SK-N-SH (cell line): ENCODE measurements at regions not wholly inside any gene's neighbourhood (a gene's known extent, or its start where the extent isn't known, plus 50 kb on each side); places are given as distances from the start of the nearest gene placed in this dataset.

ENCODE experiments used
- CTCF ChIA-PET: fragments of 300-600, 350-600 bp; formaldehyde crosslinking; extraction: SDS; loops from one replicate; lab custom pipeline; 2021; lab: Yijun Ruan, JAX
- POLR2A ChIA-PET: fragments of 350-600 bp; sonication (Branson Sonifier 250); formaldehyde crosslinking; extraction: SDS; loops from one replicate; lab custom pipeline; 2020; ENCODE audit warnings: antibody characterized with exemption, inconsistent platforms; lab: Yijun Ruan, JAX
- DNase-seq: peaks from one replicate; pipeline ENCODE4 v3.0.0; 2012
- H2AFZ ChIP-seq: fragments of 200-600 bp; sonication (generic); 2 replicates; pipeline ENCODE4 v1.8.1; 2016; ENCODE audit warnings: antibody characterized with exemption, mild to moderate bottlenecking, low read depth
- H3F3A ChIP-seq: fragments of 200-600 bp; sonication (generic); replicated peaks from 2 replicates; pipeline ENCODE3; 2016; ENCODE audit warnings: antibody characterized with exemption, mild to moderate bottlenecking; ENCODE audit not compliant: insufficient read depth
- H3K27ac ChIP-seq, 2 experiments: fragments of 200-500 bp in 1 of 2; fragments of 200-600 bp in 1 of 2; sonication (Bioruptor generic) in 1 of 2; sonication (generic), shearing (Covaris generic) in 1 of 2; 2 replicates each; pipeline versions ENCODE4 v1.5.1 to v1.6.1; 2014 to 2016; ENCODE audit warnings: low read depth in 2 of 2, inconsistent platforms in 1 of 2, low read length in 1 of 2, mild to moderate bottlenecking in 1 of 2, mixed read lengths in 1 of 2
- H3K27me3 ChIP-seq: fragments of 200-600 bp; sonication (generic), shearing (Covaris generic); 2 replicates; pipeline ENCODE4 v1.6.1; 2016; ENCODE audit warnings: mixed run types; ENCODE audit not compliant: insufficient read depth
- H3K36me3 ChIP-seq, 2 experiments: fragments of 200-500 bp in 1 of 2; fragments of 200-600 bp in 1 of 2; sonication (Bioruptor generic) in 1 of 2; sonication (generic) in 1 of 2; replicated peaks in 1 of 2; 2 replicates each; pipeline versions ENCODE3 to v1.5.1; 2014 to 2016; ENCODE audit warnings: low read length in 1 of 2, mild to moderate bottlenecking in 1 of 2; ENCODE audit not compliant: insufficient read depth in 2 of 2, control insufficient read depth in 1 of 2
- H3K4me1 ChIP-seq, 2 experiments: fragments of 200-500 bp in 1 of 2; fragments of 200-600 bp in 1 of 2; sonication (Bioruptor generic) in 1 of 2; sonication (generic), shearing (Covaris generic) in 1 of 2; 2 replicates each; pipeline versions ENCODE4 v1.5.1 to v1.6.1; 2014 to 2016; ENCODE audit warnings: low read depth in 1 of 2, low read length in 1 of 2, mixed run types in 1 of 2; ENCODE audit not compliant: insufficient read depth in 2 of 2, control insufficient read depth in 1 of 2
- H3K4me2 ChIP-seq: fragments of 200-600 bp; sonication (generic), shearing (Covaris generic); 2 replicates; pipeline ENCODE4 v1.6.1; 2017; ENCODE audit warnings: mixed run types
- H3K4me3 ChIP-seq, 2 experiments: fragments of 200-500 bp in 1 of 2; fragments of 200-600 bp in 1 of 2; sonication (Bioruptor generic) in 1 of 2; sonication (generic), shearing (Covaris generic) in 1 of 2; 2 replicates each; pipeline versions ENCODE4 v1.5.1 to v1.8.1; 2014 to 2016; ENCODE audit warnings: low read depth in 2 of 2, inconsistent platforms in 1 of 2, low read length in 1 of 2, mild to moderate bottlenecking in 1 of 2, mixed read lengths in 1 of 2, moderate library complexity in 1 of 2
- H3K79me2 ChIP-seq: fragments of 200-600 bp; sonication (generic); 2 replicates; pipeline ENCODE4 v1.8.1; 2017; ENCODE audit warnings: mild to moderate bottlenecking; ENCODE audit not compliant: insufficient read depth
- H3K9ac ChIP-seq: fragments of 200-600 bp; sonication (generic); 2 replicates; pipeline ENCODE4 v1.6.1; 2017; ENCODE audit warnings: mixed run types
- H3K9me2 ChIP-seq: fragments of 200-600 bp; sonication (generic); 2 replicates; pipeline ENCODE4 v1.6.1; 2017; ENCODE audit warnings: mixed run types
- H3K9me3 ChIP-seq: fragments of 200-600 bp; sonication (generic); 2 replicates; pipeline ENCODE4 v1.6.1; 2017; ENCODE audit warnings: mixed run types, mild to moderate bottlenecking, moderate library complexity
- H4K20me1 ChIP-seq: fragments of 200-600 bp; sonication (generic); 2 replicates; pipeline ENCODE4 v1.6.1; 2017; ENCODE audit warnings: mild to moderate bottlenecking, mixed run types; ENCODE audit not compliant: insufficient read depth
- CHD2 ChIP-seq: fragments of 150-350 bp; IDR thresholded peaks from 2 replicates; pipeline ENCODE4 v1.6.1; 2018; ENCODE audit warnings: low read length; ENCODE audit not compliant: partially characterized antibody
- CTCF ChIP-seq: fragments of 200-600 bp; sonication (generic); IDR thresholded peaks from 2 replicates; pipeline ENCODE4 v1.6.1; 2017; ENCODE audit warnings: antibody characterized with exemption, mild to moderate bottlenecking, moderate library complexity
- ELF1 ChIP-seq: IDR thresholded peaks from 2 replicates; pipeline ENCODE4 v1.4.0; 2012
- EP300 ChIP-seq, 2 experiments: IDR thresholded peaks; 2 replicates each; pipeline versions ENCODE4 v1.4.0 to v1.6.1; 2012; ENCODE audit warnings: borderline replicate concordance in 1 of 2, low read depth in 1 of 2, low read length in 1 of 2
- EZH2phosphoT487 ChIP-seq: fragments of 200-600 bp; sonication (generic); IDR thresholded peaks from 2 replicates; pipeline ENCODE4 v1.6.1; 2017; ENCODE audit warnings: low read depth, mixed run types, mild to moderate bottlenecking, antibody characterized with exemption, moderate library complexity, borderline replicate concordance
- FOSL2 ChIP-seq: IDR thresholded peaks from 2 replicates; pipeline ENCODE4 v1.4.0; 2012; ENCODE audit warnings: low read depth, mild to moderate bottlenecking, moderate library complexity, borderline replicate concordance
- FOXJ3 ChIP-seq: sonication (generic); formaldehyde crosslinking; IDR thresholded peaks from 2 replicates; pipeline ENCODE4 v1.5.1; 2020; ENCODE audit warnings: mild to moderate bottlenecking, missing genetic modification reagents
- FOXM1 ChIP-seq: IDR thresholded peaks from 2 replicates; pipeline ENCODE4 v1.4.0; 2012; ENCODE audit warnings: low read depth, mild to moderate bottlenecking
- GATA2 ChIP-seq: sonication (generic); formaldehyde crosslinking; IDR thresholded peaks from 2 replicates; pipeline ENCODE4 v1.5.0; 2020; ENCODE audit warnings: mild to moderate bottlenecking, missing genetic modification reagents
- MEF2A ChIP-seq: IDR thresholded peaks from 2 replicates; pipeline ENCODE4 v1.4.0; 2012; ENCODE audit warnings: low read depth, borderline replicate concordance
- NFIC ChIP-seq: IDR thresholded peaks from 2 replicates; pipeline ENCODE4 v1.4.0; 2012; ENCODE audit warnings: borderline replicate concordance
- RCOR1 ChIP-seq: fragments of 150-350 bp; IDR thresholded peaks from 2 replicates; pipeline ENCODE4 v1.6.1; 2017; ENCODE audit warnings: antibody characterized with exemption, low read length
- RFX5 ChIP-seq: IDR thresholded peaks from 2 replicates; pipeline ENCODE4 v1.6.1; 2012; ENCODE audit warnings: mild to moderate bottlenecking, improper control_type of control experiment, low read length
- RXRA ChIP-seq: IDR thresholded peaks from 2 replicates; pipeline ENCODE4 v1.4.0; 2012; ENCODE audit warnings: low read depth, mild to moderate bottlenecking, borderline replicate concordance
- SIN3A ChIP-seq: IDR thresholded peaks from 2 replicates; pipeline ENCODE4 v1.6.1; 2012; ENCODE audit warnings: low read depth, mild to moderate bottlenecking, low read length, moderate library complexity, borderline replicate concordance
- SMC3 ChIP-seq: IDR thresholded peaks from 2 replicates; pipeline ENCODE4 v1.6.1; 2012; ENCODE audit warnings: low read depth, low read length, improper control_type of control experiment
- TAF1 ChIP-seq: IDR thresholded peaks from 2 replicates; pipeline ENCODE4 v1.6.1; 2012; ENCODE audit warnings: low read depth, mild to moderate bottlenecking, low read length, moderate library complexity, borderline replicate concordance
- TCF12 ChIP-seq: IDR thresholded peaks from 2 replicates; pipeline ENCODE4 v1.4.0; 2012
- USF1 ChIP-seq: IDR thresholded peaks from 2 replicates; pipeline ENCODE4 v1.4.0; 2012; ENCODE audit warnings: low read depth, borderline replicate concordance
- YY1 ChIP-seq: IDR thresholded peaks from 2 replicates; pipeline ENCODE4 v1.4.0; 2012; ENCODE audit warnings: low read depth, mild to moderate bottlenecking
- ZBTB33 ChIP-seq: IDR thresholded peaks from 2 replicates; pipeline ENCODE4 v1.4.0; 2012; ENCODE audit warnings: low read depth, borderline replicate concordance
- WGBS: methylation state at CpG from one replicate; pipeline ENCODE4 v1.1.6; 2017; ENCODE audit warnings: low lambda C conversion rate; 5-methylcytosine and 5-hydroxymethylcytosine counted together
- TF ChIP-seq, protein P1 (sequence below): IDR thresholded peaks from 2 replicates; pipeline ENCODE4; 2012
- TF ChIP-seq, protein P2 (sequence below): IDR thresholded peaks from 2 replicates; pipeline ENCODE4 v1.6.1; 2012; ENCODE audit warnings: mild to moderate bottlenecking, low read depth, low read length, moderate library complexity
- TF ChIP-seq, protein P3 (sequence below): fragments of 150-350 bp; IDR thresholded peaks from 2 replicates; pipeline ENCODE4 v1.6.1; 2017; ENCODE audit warnings: antibody characterized with exemption, low read length, low read depth, borderline replicate concordance

GRCh38 chr15:66855041-66855440 is 153.0 kb downstream of the SMAD6 start:
- Histone ChIP-seq H3K36me3 (no peaks in the 10 kb centered on the region), H3K9ac (no peak overlapping the region), H3K9me3 (no peaks in the 10 kb centered on the region), H3K79me2 (peaks cover 22% of the 10 kb centered on the region; the same call in 1 of the 2 replicates), H3K4me2 (peak overlapping the region; percentile 30; the same call in 1 of the 2 replicates), H3K27ac (peak overlapping the region in 1 of 2 experiments; percentile 63; a peak in 2 of 4 replicates), H3K4me1 (peaks cover 11 to 19% of the 10 kb centered on the region in 2 experiments; a peak in 3 of 4 replicates), H2AFZ (no peak overlapping the region), H4K20me1 (no peaks in the 10 kb centered on the region), H3F3A (peaks cover 29% of the 10 kb centered on the region), H3K4me3 (no peak overlapping the region), H3K27me3 (no peaks in the 10 kb centered on the region), H3K9me2 (no peaks in the 10 kb centered on the region)
- CTCF ChIA-PET: interaction anchor here (4.9 kb wide), 1 partner anchor 236 kb away, joined by 23 read pairs; no protein-coding TSS in a partner anchor
- WGBS: 21% methylated on average over 1 of the region's 1 CpG
- no peak for DNase-seq
- POLR2A ChIA-PET: no interaction called here
- TF ChIP-seq, protein P1, sequence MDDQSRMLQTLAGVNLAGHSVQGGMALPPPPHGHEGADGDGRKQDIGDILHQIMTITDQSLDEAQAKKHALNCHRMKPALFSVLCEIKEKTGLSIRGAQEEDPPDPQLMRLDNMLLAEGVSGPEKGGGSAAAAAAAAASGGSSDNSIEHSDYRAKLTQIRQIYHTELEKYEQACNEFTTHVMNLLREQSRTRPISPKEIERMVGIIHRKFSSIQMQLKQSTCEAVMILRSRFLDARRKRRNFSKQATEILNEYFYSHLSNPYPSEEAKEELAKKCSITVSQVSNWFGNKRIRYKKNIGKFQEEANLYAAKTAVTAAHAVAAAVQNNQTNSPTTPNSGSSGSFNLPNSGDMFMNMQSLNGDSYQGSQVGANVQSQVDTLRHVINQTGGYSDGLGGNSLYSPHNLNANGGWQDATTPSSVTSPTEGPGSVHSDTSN: peak; percentile 15; the same call in 1 of the 2 replicates
- TF ChIP-seq SMC3 (no peak), RCOR1 (no peak), TCF12 (peak; percentile 78), ELF1 (no peak), GATA2 (CRISPR knock-in tag) (no peak), ZBTB33 (no peak), FOXM1 (no peak), EP300 (IDR thresholded peaks at IDR 0.05; ENCODE audit: borderline replicate concordance in 1 of 2, low read depth in 1 of 2, low read length in 1 of 2) (peak in 1 of 2 experiments; percentile 62; a peak in 1 of 4 replicates), TAF1 (no peak), MEF2A (no peak), FOSL2 (peak; percentile 31; the same call in 1 of the 2 replicates), RFX5 (no peak), CHD2 (no peak), RXRA (no peak), USF1 (no peak), EZH2phosphoT487 (no peak), YY1 (no peak), NFIC (peak; percentile 29; the same call in 1 of the 2 replicates), SIN3A (no peak), FOXJ3 (CRISPR knock-in tag) (no peak), CTCF (no peak)
- TF ChIP-seq, protein P2, sequence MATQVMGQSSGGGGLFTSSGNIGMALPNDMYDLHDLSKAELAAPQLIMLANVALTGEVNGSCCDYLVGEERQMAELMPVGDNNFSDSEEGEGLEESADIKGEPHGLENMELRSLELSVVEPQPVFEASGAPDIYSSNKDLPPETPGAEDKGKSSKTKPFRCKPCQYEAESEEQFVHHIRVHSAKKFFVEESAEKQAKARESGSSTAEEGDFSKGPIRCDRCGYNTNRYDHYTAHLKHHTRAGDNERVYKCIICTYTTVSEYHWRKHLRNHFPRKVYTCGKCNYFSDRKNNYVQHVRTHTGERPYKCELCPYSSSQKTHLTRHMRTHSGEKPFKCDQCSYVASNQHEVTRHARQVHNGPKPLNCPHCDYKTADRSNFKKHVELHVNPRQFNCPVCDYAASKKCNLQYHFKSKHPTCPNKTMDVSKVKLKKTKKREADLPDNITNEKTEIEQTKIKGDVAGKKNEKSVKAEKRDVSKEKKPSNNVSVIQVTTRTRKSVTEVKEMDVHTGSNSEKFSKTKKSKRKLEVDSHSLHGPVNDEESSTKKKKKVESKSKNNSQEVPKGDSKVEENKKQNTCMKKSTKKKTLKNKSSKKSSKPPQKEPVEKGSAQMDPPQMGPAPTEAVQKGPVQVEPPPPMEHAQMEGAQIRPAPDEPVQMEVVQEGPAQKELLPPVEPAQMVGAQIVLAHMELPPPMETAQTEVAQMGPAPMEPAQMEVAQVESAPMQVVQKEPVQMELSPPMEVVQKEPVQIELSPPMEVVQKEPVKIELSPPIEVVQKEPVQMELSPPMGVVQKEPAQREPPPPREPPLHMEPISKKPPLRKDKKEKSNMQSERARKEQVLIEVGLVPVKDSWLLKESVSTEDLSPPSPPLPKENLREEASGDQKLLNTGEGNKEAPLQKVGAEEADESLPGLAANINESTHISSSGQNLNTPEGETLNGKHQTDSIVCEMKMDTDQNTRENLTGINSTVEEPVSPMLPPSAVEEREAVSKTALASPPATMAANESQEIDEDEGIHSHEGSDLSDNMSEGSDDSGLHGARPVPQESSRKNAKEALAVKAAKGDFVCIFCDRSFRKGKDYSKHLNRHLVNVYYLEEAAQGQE: no peak
- TF ChIP-seq, protein P3, sequence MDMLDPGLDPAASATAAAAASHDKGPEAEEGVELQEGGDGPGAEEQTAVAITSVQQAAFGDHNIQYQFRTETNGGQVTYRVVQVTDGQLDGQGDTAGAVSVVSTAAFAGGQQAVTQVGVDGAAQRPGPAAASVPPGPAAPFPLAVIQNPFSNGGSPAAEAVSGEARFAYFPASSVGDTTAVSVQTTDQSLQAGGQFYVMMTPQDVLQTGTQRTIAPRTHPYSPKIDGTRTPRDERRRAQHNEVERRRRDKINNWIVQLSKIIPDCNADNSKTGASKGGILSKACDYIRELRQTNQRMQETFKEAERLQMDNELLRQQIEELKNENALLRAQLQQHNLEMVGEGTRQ: no peak
